Lower leg skin (tissue), 3 donors: ENCODE measurements at regions not wholly inside any gene's neighbourhood (a gene's known extent, or its start where the extent isn't known, plus 50 kb on each side); places are given as distances from the start of the nearest gene placed in this dataset.

Experiments
- POLR2A ChIP-seq, 2 donors: fragments of 450-650 bp; IDR thresholded peaks; one replicate each; pipeline ENCODE4 v1.6.1; 2016 to 2017; ENCODE audit warnings: antibody characterized with exemption in 2 of 2, mild to moderate bottlenecking in 1 of 2, moderate library complexity in 1 of 2
- TF ChIP-seq, protein P1 (sequence below), 3 donors: fragments of 450-650 bp; IDR thresholded peaks; one replicate each; pipeline ENCODE4 v1.5.1; 2016; ENCODE audit warnings: antibody characterized with exemption in 3 of 3, mild to moderate bottlenecking in 3 of 3, moderate library complexity in 2 of 3

GRCh38 chr2:144322379-144322778 lies 197.5 kb downstream of the ZEB2 start:
- TF ChIP-seq, protein P1, sequence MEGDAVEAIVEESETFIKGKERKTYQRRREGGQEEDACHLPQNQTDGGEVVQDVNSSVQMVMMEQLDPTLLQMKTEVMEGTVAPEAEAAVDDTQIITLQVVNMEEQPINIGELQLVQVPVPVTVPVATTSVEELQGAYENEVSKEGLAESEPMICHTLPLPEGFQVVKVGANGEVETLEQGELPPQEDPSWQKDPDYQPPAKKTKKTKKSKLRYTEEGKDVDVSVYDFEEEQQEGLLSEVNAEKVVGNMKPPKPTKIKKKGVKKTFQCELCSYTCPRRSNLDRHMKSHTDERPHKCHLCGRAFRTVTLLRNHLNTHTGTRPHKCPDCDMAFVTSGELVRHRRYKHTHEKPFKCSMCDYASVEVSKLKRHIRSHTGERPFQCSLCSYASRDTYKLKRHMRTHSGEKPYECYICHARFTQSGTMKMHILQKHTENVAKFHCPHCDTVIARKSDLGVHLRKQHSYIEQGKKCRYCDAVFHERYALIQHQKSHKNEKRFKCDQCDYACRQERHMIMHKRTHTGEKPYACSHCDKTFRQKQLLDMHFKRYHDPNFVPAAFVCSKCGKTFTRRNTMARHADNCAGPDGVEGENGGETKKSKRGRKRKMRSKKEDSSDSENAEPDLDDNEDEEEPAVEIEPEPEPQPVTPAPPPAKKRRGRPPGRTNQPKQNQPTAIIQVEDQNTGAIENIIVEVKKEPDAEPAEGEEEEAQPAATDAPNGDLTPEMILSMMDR (IDR thresholded peaks at IDR 0.05): no peak
- no peak for TF ChIP-seq POLR2A (IDR thresholded peaks at IDR 0.05)
